GM23338 (cell line): ENCODE measurements at regions not wholly inside any gene's neighbourhood (a gene's known extent, or its start where the extent isn't known, plus 50 kb on each side); places are given as distances from the start of the nearest gene placed in this dataset.

Experiments used
- ATAC-seq: fragments of 200-7000 bp; cut with Tn5 transposase; 3 replicates; pipeline ENCODE4 v1.9.1; 2020
- DNase-seq: peaks from one replicate; pipeline ENCODE4 v3.0.0-alpha.2; 2015; ENCODE audit warnings: low spot score
- H2AFZ ChIP-seq: fragments of 200-600 bp; sonication (generic); 2 replicates; pipeline ENCODE4 v1.8.0; 2016; ENCODE audit warnings: antibody characterized with exemption, mild to moderate bottlenecking, moderate library complexity
- H3F3A ChIP-seq: fragments of 200-600 bp; sonication (generic); replicated peaks from 2 replicates; pipeline ENCODE4 v1.8.0; 2017; ENCODE audit warnings: antibody characterized with exemption, mixed run types, low read depth
- H3K27ac ChIP-seq: fragments of 200-600 bp; sonication (generic); 2 replicates; pipeline ENCODE4 v1.6.1; 2016; ENCODE audit warnings: low read depth
- H3K27me3 ChIP-seq: fragments of 200-600 bp; sonication (generic); 2 replicates; pipeline ENCODE4 v1.8.0; 2016; ENCODE audit warnings: mild to moderate bottlenecking, mixed run types, moderate library complexity; ENCODE audit not compliant: insufficient read depth
- H3K36me3 ChIP-seq: fragments of 200-600 bp; sonication (generic); 2 replicates; pipeline ENCODE4 v1.8.0; 2016; ENCODE audit warnings: mild to moderate bottlenecking; ENCODE audit not compliant: insufficient read depth
- H3K4me1 ChIP-seq: fragments of 200-600 bp; sonication (generic); 2 replicates; pipeline ENCODE4 v1.8.0; 2016; ENCODE audit warnings: mild to moderate bottlenecking, moderate library complexity; ENCODE audit not compliant: insufficient read depth
- H3K4me2 ChIP-seq: fragments of 200-600 bp; sonication (generic); 2 replicates; pipeline ENCODE4 v1.7.1; 2017; ENCODE audit warnings: mixed run types
- H3K4me3 ChIP-seq: fragments of 200-600 bp; sonication (generic); 2 replicates; pipeline ENCODE4 v1.6.1; 2016; ENCODE audit warnings: mixed run types
- H3K79me2 ChIP-seq: fragments of 200-600 bp; sonication (generic); replicated peaks from 2 replicates; pipeline ENCODE4 v1.8.0; 2017; ENCODE audit warnings: mild to moderate bottlenecking; ENCODE audit not compliant: insufficient read depth
- H3K9me2 ChIP-seq: fragments of 200-600 bp; sonication (generic); 2 replicates; pipeline ENCODE4 v1.8.0; 2017; ENCODE audit not compliant: insufficient read depth
- H4K20me1 ChIP-seq: fragments of 200-600 bp; sonication (generic); replicated peaks from 2 replicates; pipeline ENCODE4 v1.8.0; 2017; ENCODE audit warnings: mild to moderate bottlenecking; ENCODE audit not compliant: insufficient read depth
- H3K27ac Mint-ChIP-seq: 2 replicates; pipeline ENCODE4 v1.8.0; 2020; ENCODE audit warnings: inconsistent platforms, mild to moderate bottlenecking, moderate library complexity, mixed read lengths
- H3K27me3 Mint-ChIP-seq: 3 replicates; pipeline ENCODE4 v1.8.0; 2022; ENCODE audit warnings: low read depth, mild to moderate bottlenecking, moderate library complexity, mixed read lengths, inconsistent platforms; ENCODE audit not compliant: insufficient read depth, poor library complexity
- H3K36me3 Mint-ChIP-seq: 3 replicates; pipeline ENCODE4 v1.8.0; 2021; ENCODE audit warnings: low read depth, mild to moderate bottlenecking, inconsistent platforms, moderate library complexity, mixed read lengths
- H3K4me1 Mint-ChIP-seq: 3 replicates; pipeline ENCODE4 v1.8.0; 2020; ENCODE audit warnings: mild to moderate bottlenecking, inconsistent platforms, mixed read lengths
- H3K4me3 Mint-ChIP-seq: 3 replicates; pipeline ENCODE4 v1.8.0; 2021; ENCODE audit warnings: moderate library complexity, mild to moderate bottlenecking, inconsistent platforms, mixed read lengths
- H3K9me3 Mint-ChIP-seq: 3 replicates; pipeline ENCODE4 v1.8.0; 2020; ENCODE audit warnings: moderate library complexity, mild to moderate bottlenecking, inconsistent platforms, mixed read lengths
- CTCF ChIP-seq, 2 experiments: fragments of 200-600 bp in 1 of 2; sonication (generic) in 1 of 2; conservative IDR thresholded peaks; 2 replicates each; pipeline versions ENCODE4 v1.5.1 to v1.6.1; 2016 to 2017; ENCODE audit warnings: antibody characterized with exemption in 2 of 2, low read depth in 2 of 2, mild to moderate bottlenecking in 2 of 2, moderate library complexity in 1 of 2
- EZH2 ChIP-seq: fragments of 200-600 bp; sonication (generic); IDR thresholded peaks from one replicate; pipeline ENCODE4 v1.8.0; 2017; ENCODE audit warnings: antibody characterized with exemption, mild to moderate bottlenecking, low read depth; ENCODE audit not compliant: unreplicated experiment
- NANOG ChIP-seq: IDR thresholded peaks from 2 replicates; pipeline ENCODE4 v1.6.1; 2016; ENCODE audit warnings: antibody characterized with exemption, borderline replicate concordance
- POLR2AphosphoS5 ChIP-seq: IDR thresholded peaks from 2 replicates; pipeline ENCODE4 v1.6.1; 2016; ENCODE audit warnings: antibody characterized with exemption, low read depth
- REST ChIP-seq: IDR thresholded peaks from one replicate; pipeline ENCODE4 v1.6.1; 2018; ENCODE audit warnings: antibody characterized with exemption; ENCODE audit not compliant: unreplicated experiment
- STAT1 ChIP-seq: IDR thresholded peaks from one replicate; pipeline ENCODE4 v1.6.1; 2016; ENCODE audit warnings: antibody characterized with exemption; ENCODE audit not compliant: unreplicated experiment
- ZNF114 ChIP-seq: fragments of 250-450 bp; sonication (Bioruptor Pico); IDR thresholded peaks from 2 replicates; pipeline ENCODE4 v1.5.0; 2020; ENCODE audit warnings: mild to moderate bottlenecking, moderate library complexity
- ZNF331 ChIP-seq: fragments of 250-450 bp; sonication (Bioruptor Pico); IDR thresholded peaks from 2 replicates; pipeline ENCODE4 v1.5.0; 2020; ENCODE audit warnings: low read depth, mild to moderate bottlenecking, moderate library complexity
- ZNF462 ChIP-seq: fragments of 250-450 bp; sonication (Bioruptor Pico); IDR thresholded peaks from 2 replicates; pipeline ENCODE4 v1.5.0; 2020; ENCODE audit warnings: mild to moderate bottlenecking, moderate library complexity
- TF ChIP-seq, protein P1 (sequence below): IDR thresholded peaks from 2 replicates; pipeline ENCODE4 v1.6.1; 2016; ENCODE audit warnings: antibody characterized with exemption

- Mint-ChIP-seq H3K27me3 (peaks cover 5% of the 10 kb centered on the region), H3K27ac (no peak overlapping the region), H3K36me3 (peaks cover 24% of the 10 kb centered on the region), H3K9me3 (peaks cover 51% of the 10 kb centered on the region), H3K4me1 (no peaks in the 10 kb centered on the region), H3K4me3 (no peak overlapping the region)
- no peaks in the 10 kb centered on the region for H4K20me1 ChIP-seq
- DNase-seq (no peak), ATAC-seq (no peak)
- H3K27me3 ChIP-seq: no peaks in the 10 kb centered on the region
- 0 out of 2 replicates have a peak, but pooled peaks cover 4% of the 10 kb centered on the region for H3K36me3 ChIP-seq
- no peaks in the 10 kb centered on the region for H3F3A ChIP-seq
- TF ChIP-seq, protein P1, sequence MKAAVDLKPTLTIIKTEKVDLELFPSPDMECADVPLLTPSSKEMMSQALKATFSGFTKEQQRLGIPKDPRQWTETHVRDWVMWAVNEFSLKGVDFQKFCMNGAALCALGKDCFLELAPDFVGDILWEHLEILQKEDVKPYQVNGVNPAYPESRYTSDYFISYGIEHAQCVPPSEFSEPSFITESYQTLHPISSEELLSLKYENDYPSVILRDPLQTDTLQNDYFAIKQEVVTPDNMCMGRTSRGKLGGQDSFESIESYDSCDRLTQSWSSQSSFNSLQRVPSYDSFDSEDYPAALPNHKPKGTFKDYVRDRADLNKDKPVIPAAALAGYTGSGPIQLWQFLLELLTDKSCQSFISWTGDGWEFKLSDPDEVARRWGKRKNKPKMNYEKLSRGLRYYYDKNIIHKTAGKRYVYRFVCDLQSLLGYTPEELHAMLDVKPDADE: no peak
- no peak for TF ChIP-seq POLR2AphosphoS5
- no peak for TF ChIP-seq EZH2
- no peak for TF ChIP-seq ZNF331 (CRISPR knock-in tag)
- no peak for TF ChIP-seq NANOG
- no peak for TF ChIP-seq ZNF462 (CRISPR knock-in tag)
- no peak for TF ChIP-seq CTCF (conservative IDR thresholded peaks at IDR 0.05; ENCODE audit: low read depth in 2 of 2)
- no peak for TF ChIP-seq STAT1
- no peak for TF ChIP-seq REST
- TF ChIP-seq ZNF114: no peak
- H3K4me2 ChIP-seq: no peak overlapping the region
- no peak overlapping the region for H3K27ac ChIP-seq
- no peaks in the 10 kb centered on the region for H3K4me1 ChIP-seq
- H3K4me3 ChIP-seq: no peak overlapping the region
- no peaks in the 10 kb centered on the region for H3K79me2 ChIP-seq
- no peak overlapping the region for H2AFZ ChIP-seq
- H3K9me2 ChIP-seq: no peaks in the 10 kb centered on the region
These were observed 53.4 kb upstream of the GJB6 start for GRCh38 chr13:20285530-20285929.
